HCT116 (cell line): ENCODE measurements at regions not wholly inside any gene's neighbourhood (a gene's known extent, or its start where the extent isn't known, plus 50 kb on each side); places are given as distances from the start of the nearest gene placed in this dataset.

Experiments
- CTCF ChIP-seq, 3 experiments: fragments of 200-600 bp in 1 of 3; sonication (generic) in 1 of 3; IDR thresholded peaks in 2 of 3; conservative IDR thresholded peaks in 1 of 3; 2 replicates each; pipeline ENCODE4 v1.5.1; 2012 to 2017; ENCODE audit warnings: low read depth in 2 of 3, low read length in 2 of 3, antibody characterized with exemption in 1 of 3, borderline replicate concordance in 1 of 3, control low read depth in 1 of 3, mild to moderate bottlenecking in 1 of 3, mixed read lengths in 1 of 3, mixed run types in 1 of 3, moderate library complexity in 1 of 3; ENCODE audit not compliant: insufficient read depth in 1 of 3
- ELF1 ChIP-seq: IDR thresholded peaks from 2 replicates; pipeline ENCODE4 v1.6.1; 2012; ENCODE audit warnings: low read depth, borderline replicate concordance
- EZH2 ChIP-seq: fragments of 200-600 bp; sonication (generic); IDR thresholded peaks from 2 replicates; pipeline ENCODE4 v1.6.1; 2017; ENCODE audit warnings: antibody characterized with exemption, mixed run types
- EZH2phosphoT487 ChIP-seq: fragments of 200-600 bp; IDR thresholded peaks from 2 replicates; pipeline ENCODE4 v1.6.1; 2018; ENCODE audit warnings: antibody characterized with exemption, borderline replicate concordance
- JUND ChIP-seq: IDR thresholded peaks from 2 replicates; pipeline ENCODE4 v1.6.1; 2012
- POLR2A ChIP-seq: IDR thresholded peaks from 2 replicates; pipeline ENCODE4 v1.7.0; 2011; ENCODE audit warnings: borderline replicate concordance; ENCODE audit not compliant: insufficient read depth, insufficient read length; ENCODE audit errors: extremely low read depth
- REST ChIP-seq: IDR thresholded peaks from 2 replicates; pipeline ENCODE4 v1.6.1; 2012; ENCODE audit warnings: low read depth
- SIN3A ChIP-seq: IDR thresholded peaks from 2 replicates; pipeline ENCODE4 v1.6.1; 2012; ENCODE audit warnings: low read depth
- SP1 ChIP-seq: IDR thresholded peaks from 2 replicates; pipeline ENCODE4 v1.6.1; 2012; ENCODE audit warnings: low read depth
- YY1 ChIP-seq: IDR thresholded peaks from 2 replicates; pipeline ENCODE4 v1.6.1; 2011; ENCODE audit warnings: low read length, low read depth, moderate library complexity, mild to moderate bottlenecking; ENCODE audit not compliant: insufficient replicate concordance; ENCODE audit errors: extremely low read depth
- TF ChIP-seq, protein P1 (sequence below): IDR thresholded peaks from 2 replicates; pipeline ENCODE4 v1.6.1; 2012
- TF ChIP-seq, protein P2 (sequence below): IDR thresholded peaks from 2 replicates; pipeline ENCODE4 v1.6.1; 2011; ENCODE audit warnings: mild to moderate bottlenecking, low read length, moderate library complexity; ENCODE audit not compliant: insufficient replicate concordance; ENCODE audit errors: extremely low read depth

GRCh38 chr12:131448254-131448795 lies 262.6 kb upstream of the SFSWAP start:
- TF ChIP-seq CTCF (IDR thresholded peaks at IDR 0.05 in 2 of 3, conservative IDR thresholded peaks at IDR 0.05 in 1 of 3; ENCODE audit: borderline replicate concordance in 1 of 3, insufficient read depth in 1 of 3, low read depth in 2 of 3, low read length in 2 of 3): no peak
- no peak for TF ChIP-seq POLR2A
- no peak for TF ChIP-seq SP1
- no peak for TF ChIP-seq YY1
- no peak for TF ChIP-seq EZH2phosphoT487
- no peak for TF ChIP-seq ELF1
- TF ChIP-seq SIN3A: no peak
- no peak for TF ChIP-seq EZH2
- no peak for TF ChIP-seq REST
- TF ChIP-seq, protein P1, sequence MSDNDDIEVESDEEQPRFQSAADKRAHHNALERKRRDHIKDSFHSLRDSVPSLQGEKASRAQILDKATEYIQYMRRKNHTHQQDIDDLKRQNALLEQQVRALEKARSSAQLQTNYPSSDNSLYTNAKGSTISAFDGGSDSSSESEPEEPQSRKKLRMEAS: no peak
- TF ChIP-seq, protein P2, sequence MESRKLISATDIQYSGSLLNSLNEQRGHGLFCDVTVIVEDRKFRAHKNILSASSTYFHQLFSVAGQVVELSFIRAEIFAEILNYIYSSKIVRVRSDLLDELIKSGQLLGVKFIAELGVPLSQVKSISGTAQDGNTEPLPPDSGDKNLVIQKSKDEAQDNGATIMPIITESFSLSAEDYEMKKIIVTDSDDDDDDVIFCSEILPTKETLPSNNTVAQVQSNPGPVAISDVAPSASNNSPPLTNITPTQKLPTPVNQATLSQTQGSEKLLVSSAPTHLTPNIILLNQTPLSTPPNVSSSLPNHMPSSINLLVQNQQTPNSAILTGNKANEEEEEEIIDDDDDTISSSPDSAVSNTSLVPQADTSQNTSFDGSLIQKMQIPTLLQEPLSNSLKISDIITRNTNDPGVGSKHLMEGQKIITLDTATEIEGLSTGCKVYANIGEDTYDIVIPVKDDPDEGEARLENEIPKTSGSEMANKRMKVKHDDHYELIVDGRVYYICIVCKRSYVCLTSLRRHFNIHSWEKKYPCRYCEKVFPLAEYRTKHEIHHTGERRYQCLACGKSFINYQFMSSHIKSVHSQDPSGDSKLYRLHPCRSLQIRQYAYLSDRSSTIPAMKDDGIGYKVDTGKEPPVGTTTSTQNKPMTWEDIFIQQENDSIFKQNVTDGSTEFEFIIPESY: no peak
- no peak for TF ChIP-seq JUND
